Activated CD8-positive, alpha-beta memory T cell treated with anti-CD3 and anti-CD28 coated beads for 4 hours (primary cell): ENCODE measurements at regions not wholly inside any gene's neighbourhood (a gene's known extent, or its start where the extent isn't known, plus 50 kb on each side); places are given as distances from the start of the nearest gene placed in this dataset.

ENCODE experiments used
- DNase-seq, 2 donors: peaks; one replicate each; pipeline ENCODE4 v3.0.0-alpha.2; 2020; ENCODE audit warnings: low read depth in 2 of 2

DNA sequence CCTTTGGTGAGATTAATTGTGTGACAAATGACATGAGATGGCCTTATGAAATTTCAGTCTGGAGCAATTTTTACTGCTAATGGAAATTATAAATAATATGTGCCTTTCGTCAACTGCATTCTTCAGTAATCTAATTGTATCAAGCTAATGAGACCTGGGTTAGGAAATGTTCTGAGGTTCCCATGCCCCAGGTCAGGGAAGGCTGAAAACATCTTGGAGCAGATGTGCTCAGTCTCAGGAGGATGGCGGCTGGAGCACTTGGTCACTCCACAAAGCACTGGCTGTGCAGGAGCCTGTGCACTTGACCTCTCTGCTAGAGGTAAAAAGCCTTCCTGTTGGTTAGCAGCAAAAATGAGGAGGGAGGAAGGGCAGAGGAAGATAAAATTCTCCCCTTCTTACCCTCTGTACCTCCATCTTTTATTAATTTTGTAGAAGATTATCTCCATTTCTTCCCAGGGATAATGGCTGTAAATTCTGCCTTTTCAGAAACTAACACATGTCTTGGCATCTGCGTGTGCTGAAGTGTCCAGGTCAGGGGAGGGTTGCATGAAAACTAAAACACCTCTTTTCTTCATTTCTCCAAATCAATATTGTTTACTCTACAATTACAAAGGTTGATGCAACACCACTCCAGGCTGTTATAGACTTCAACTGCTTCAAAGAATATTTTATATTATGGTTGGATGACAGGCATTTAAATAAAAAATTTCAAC lies 1606.4 kb upstream of the ACVR2A start:
- no peak for DNase-seq

DNA sequence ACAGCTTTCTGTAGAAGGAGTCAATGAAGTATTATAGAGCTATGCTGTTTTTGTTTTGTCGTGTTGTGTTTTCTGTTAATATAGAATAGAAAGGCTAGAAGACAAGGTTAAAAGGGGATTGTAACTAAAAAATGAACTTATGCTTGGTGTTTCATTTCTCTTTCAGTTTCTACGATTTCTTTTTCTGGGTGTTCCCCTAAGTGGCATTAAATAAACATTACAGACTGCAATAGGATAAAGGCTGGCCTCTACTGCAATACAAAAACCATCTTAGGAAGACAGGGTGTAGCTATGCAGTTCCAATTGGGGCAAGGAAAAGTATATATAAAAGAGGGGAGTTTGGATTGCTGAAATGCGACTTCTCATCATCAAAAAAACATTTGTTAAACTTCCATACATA lies 1609.7 kb upstream of the ACVR2A start:
- no peak for DNase-seq

DNA sequence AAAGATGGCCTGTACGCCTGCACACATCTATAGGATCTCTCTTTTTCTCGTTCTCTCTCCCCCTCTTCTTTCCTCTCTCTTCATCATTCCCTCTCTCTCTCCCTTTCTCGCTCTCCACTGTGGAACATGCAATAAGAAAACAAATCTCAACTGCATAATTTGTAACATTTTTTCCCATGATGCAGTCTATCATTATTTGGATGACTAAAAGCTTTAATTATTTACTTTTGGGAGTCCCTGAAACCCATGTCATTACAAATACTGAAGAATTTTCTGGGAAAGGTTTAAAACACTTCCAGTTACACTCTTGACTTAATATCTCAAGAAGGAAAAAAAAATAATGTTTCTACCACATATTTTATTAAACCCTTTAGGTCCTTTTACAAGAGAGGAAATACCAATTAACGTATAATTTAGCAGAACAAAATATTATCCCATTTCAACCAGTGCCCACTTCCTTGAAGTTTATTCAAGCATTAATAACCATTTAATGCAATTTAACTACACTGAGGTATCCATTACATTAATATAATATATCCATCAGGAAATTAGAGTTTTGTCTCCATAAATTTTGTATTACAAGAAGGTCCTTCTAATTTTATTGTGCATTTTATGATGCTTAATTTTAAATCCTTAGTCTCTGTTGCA lies 1615.2 kb upstream of the ACVR2A start:
- DNase-seq, result no peak

DNA sequence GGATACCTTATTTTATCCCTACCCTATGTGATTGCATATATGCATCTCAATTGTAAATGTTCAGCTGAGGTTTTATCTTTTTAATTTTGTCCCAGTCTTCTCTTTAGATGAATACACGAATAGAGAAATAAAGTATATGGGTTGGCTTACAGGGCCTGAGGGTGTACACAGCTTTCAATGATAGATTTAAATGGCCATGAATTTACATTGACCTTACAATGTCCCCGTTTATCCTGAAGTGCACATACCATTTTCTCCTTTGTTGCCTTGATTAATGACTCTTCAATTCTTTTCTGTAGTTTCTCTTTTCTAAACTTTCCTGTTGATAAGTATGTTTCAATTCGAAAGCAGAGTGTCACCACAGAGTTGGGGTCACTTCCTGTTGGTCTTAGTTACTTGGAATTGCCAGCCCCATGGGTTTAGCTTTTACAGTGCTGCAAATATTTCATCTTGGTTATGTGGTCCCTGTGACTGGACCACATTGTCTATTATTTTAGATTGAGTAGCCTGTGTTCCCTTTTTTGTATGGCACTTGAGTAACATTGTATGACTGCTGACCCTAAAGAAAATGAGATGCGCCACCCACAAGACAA lies 1616.3 kb upstream of the ACVR2A start:
- DNase-seq, result no peak

DNA sequence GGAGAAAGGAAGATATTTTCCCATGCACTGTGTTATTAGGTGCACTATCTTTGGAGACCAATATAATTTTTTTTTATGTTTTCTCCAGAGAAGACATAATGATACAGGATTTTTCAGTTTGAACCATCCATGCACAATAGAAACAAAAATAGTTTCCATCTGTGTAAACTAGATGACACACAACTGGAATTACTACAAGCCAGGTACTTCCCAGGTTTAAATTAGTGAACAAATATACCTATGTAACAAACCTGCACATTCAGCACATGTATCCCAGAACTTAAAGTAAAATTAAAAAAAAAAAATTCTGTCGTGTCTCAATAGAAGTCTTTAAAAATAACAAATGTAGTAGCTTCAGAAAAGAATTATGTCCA lies 1616.8 kb upstream of the ACVR2A start:
- no peak for DNase-seq

DNA sequence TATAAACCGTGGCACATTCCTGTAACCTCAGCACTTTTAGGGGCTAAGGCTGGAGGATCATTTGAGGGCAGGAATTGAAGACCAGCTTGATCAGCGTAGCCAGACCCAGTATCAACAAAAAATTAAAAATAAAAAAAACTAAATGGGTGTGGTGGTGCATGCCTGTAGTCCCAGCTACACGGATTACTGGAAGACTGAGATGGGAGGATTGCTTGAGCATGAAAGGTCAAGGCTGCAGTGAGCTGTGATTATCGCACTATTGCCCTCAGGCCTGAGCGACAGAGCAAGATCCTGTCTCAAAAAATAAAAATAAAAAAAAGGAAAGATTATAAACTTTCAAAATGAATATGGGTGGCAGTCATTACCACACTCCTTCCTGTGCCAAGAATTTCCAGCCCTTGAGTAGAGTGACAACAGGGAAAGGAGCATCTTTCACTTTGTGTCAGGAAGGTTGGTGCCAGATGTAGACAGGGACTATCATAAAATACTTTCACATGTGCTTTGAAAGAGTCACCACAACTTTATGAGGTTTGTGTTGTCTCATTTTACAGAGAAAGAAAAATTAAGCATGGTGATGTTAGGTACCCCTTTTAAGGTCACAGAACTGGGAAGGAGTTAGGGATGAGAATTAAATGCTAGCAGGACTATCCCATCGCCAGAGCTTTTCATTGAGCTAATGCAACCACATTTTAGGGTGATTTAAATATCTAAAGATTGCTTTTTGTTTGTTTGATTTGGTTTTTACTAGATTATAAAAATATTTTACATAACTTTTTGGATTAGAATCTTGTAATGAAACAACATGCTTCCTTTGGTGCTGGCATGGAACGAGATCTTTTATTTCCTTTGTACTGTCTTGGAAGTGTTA lies 1617.4 kb upstream of the ACVR2A start:
- DNase-seq, result no peak

DNA sequence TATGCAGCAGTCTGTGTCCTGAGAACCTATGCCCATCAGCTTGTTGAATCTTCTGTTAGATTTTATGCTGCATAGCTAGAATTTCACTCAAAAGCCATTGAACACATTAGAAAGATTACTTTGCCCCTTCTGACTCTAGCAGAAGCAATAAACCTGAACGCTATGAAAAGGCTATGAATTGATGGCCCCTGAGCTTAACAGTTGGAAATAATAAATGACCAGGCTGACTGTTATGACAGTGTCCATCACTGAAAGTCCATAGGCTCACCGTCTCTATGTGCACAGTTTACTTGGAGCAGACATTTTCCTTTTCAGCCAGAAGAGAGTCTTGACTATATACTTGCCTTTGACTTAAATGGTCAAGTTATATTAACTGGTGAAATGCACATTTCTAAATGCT lies 1618.8 kb upstream of the ACVR2A start:
- no peak for DNase-seq

DNA sequence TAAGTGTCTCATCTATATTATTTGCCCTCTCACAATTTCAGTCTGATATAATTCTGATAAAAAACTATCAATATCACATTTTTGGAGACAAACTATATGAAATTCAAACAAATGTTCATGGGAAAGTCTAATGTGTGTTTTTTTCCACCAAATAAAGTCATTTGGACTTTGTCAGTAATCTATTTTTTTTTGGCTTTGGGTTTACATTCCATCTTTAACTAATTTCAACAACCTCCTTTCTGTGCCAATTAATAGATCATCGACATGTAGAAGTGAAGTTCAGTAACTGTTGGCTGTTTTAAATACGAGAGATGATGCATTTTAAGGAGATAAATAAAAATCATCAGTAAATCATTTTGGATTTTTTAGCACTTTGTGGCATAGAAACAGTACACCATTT lies 1623.0 kb upstream of the ACVR2A start:
- DNase-seq, result no peak

DNA sequence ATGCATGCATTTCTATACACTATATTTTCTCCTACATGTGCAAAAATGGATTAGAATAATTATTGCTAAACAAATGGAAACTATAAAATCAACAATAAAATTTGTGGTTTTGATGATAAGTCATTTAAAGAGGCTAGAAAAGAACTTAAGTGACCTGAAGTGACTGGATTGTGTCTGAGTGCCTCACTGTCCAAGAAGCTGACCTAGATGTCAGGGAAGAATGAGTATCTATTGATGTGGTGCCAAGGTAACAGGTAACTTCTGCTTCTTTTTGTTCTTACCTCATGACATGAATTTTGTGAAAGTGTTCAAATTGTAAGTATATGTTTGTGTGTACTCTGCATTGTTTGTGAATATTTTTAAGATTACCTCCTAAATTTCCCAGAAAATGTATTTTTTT lies 1623.9 kb upstream of the ACVR2A start:
- no peak for DNase-seq

DNA sequence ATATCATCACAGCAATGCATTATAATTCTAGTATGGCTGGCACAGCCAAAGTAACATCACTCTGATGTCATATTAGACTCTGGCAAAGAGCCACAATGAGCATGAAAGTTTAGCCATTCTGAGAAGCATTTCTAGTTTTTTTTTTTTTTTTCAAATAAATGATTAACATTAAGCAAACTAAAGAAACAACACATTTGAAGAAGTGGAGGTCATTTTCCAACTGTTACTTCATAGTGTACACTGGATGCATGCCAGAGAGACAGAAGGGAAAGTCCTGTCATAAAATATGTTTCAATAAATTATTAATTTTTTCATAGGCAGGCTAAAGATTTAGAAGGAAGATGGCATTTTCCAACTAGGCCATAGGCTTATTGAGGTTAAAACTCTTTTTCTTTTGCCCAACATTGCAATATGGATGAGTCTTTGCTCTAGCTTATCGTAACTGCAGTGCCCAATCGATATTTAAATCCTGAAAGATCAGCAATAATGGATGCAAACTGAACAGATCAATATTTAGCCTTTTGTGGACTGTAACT lies 1630.4 kb upstream of the ACVR2A start:
- DNase-seq, result no peak

DNA sequence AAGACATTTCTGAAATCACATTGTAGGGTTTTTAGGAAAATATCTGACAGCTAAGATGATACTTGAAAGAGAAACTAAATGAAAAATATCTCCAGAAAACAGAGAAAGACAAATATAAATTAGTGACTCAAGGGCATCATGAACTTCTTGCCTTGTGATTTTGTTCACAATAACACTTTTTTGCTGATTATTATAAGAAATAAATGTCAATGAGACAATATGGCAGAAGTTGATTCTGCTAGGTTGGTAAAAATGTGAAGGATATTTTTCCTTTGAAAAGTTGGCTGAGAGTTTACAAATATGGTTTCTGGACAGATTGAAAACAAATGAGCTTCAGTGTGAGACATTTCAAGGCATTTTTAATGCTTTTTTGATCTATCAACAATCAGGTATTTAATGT lies 1631.2 kb upstream of the ACVR2A start:
- no peak for DNase-seq

DNA sequence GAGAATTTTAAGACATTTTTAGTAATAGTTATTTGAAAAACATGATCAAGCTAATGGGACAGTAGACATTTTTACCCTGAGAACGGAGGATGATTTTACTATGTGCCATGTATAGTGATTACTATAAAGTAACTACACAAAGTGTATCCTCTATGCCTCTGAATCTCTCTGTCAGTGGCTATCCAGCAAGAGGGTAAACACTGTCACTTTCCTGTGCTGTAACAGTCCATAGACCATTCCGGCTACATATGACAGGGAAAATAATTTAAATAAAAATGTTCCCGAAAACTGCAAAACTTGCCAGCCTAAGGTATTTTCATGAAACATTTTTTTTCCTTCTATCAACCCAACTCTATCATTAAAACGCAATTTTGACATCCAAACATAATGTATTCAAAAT lies 1632.2 kb upstream of the ACVR2A start:
- DNase-seq, result no peak

DNA sequence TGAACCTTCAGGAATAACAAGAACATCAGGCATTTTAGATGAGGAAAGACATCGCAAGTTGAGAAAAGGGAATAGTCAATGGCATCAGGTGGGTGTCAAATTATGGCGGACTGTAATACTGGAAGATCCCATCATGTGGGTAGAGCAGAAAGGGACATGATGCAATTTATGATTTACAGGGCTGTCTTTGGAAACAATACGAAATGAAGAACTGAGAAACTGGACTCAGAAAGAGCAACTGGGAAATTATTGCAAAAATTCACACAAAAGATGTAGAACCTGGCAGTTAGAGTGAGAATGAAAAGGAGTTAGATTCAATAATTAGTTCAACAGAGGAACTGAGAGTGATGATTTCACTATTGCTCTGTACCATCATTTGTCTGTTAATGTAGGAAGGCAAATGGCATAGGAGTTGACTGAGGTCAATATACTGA lies 1635.0 kb upstream of the ACVR2A start:
- no peak for DNase-seq

DNA sequence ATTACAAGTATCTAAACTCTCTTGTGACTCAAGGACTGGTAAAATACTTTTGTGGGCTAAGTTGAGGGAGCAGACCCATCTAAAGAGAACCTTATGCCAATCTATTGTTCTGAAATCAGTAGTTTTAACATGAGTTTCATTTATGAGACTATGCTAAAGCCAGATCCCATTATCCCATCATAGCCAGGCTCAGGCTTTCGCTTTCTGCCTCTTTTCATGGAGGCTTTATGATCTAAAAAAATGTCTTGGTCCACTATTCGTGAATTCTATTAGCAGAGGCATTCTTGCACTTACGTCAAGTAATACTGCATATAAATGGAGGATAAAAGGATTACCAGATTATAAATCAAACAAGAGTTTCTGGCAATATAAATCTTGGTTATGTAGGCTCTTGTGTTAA lies 1636.9 kb upstream of the ACVR2A start:
- DNase-seq, result no peak

DNA sequence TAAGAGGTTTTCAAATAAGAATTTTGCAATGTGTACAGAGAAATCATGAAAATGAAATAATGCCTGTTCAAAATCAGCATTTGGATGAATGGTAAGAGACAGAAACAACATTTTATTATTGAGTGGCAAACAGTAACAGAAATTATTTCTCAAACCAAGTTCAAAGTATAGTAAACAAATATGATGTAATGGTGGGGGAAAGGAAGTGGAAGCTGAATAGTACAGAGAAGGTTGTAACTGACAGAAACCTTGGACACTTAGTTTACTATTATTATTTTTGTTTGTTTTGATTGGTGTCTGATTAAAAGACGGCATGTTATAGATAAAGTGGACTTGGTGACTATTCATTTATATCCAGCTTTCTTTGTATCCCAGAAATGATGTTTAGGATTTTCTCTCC lies 1637.4 kb upstream of the ACVR2A start:
- no peak for DNase-seq

DNA sequence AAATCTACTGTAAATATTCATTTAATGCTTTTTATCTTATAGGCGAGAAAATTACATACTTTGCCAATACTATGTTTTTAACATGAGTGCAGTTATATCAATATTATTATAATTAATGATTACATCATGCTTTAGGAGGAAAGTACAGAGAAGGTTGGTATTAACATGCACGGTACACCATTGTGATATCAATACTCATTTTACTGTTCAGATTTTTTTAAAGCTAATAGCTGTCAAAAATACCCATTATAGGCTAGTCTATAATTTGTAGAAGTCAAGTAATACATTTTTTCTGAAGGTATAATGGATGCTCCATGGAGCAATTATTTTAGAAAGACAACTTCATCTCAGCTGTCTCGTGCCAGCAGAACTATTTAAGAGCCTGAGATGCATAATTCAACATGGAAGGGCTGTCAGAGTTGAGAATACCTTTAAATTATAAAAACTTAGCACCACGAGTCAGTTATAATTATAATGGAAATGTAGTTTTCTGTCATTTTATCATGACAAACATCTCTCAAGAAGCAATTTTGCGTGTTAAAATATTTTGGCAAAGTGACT lies 1641.7 kb upstream of the ACVR2A start:
- no peak for DNase-seq

DNA sequence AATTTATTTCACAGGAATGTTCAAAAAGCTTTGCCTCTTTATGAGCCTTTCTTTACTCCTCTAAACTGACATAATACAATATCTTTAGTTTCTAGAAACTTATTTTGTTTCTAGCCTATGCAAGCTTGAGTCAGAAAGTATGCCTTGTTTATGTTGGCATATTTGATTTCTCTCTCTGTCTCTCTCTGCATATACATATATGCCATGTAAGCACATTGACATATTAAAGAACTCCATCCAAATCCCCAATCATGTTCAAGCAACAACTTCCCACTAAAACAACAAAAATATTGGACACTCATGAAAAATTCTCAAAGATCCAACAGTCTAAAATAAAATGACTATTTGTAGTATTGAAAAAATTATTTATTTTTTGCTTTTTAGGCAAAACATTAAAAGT lies 1651.2 kb upstream of the ACVR2A start:
- no peak for DNase-seq

DNA sequence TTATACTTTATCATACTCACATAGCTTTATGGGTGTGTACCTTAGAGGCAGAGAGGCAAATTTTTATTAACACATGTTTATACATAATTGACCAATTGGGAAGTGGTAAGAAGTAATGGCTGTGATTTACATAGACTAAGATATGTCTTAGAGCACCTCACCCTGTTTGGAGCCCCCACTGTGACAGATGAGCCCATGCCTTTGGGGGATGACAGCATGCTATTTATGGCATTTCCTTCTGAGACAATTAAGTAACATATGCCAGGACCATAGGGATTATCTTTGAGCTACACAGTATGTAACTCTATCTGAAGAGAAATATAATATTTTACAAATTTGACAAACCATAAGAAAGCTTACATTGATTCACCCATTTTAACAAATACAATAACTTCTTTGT lies 1655.3 kb upstream of the ACVR2A start:
- DNase-seq, result no peak

DNA sequence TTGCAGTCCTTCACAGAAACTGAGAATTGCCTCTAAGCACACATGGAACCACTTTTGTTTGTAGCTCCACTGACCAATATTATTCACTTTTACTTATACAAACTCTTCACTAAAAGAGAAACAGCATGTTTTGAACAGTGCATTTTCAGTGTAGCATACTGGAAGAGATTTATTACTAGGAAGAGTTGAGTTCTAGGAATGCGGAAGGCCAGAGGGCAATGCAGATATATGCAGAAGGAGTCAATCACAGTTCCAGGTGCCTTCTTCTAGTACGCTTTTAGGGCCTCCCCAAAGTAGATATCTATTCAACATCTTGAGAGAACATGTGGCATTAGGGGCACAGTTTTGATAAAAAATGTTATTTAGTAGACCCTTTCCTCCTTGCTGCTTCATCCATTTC lies 1654.0 kb upstream of the ZEB2 start:
- DNase-seq, result no peak

DNA sequence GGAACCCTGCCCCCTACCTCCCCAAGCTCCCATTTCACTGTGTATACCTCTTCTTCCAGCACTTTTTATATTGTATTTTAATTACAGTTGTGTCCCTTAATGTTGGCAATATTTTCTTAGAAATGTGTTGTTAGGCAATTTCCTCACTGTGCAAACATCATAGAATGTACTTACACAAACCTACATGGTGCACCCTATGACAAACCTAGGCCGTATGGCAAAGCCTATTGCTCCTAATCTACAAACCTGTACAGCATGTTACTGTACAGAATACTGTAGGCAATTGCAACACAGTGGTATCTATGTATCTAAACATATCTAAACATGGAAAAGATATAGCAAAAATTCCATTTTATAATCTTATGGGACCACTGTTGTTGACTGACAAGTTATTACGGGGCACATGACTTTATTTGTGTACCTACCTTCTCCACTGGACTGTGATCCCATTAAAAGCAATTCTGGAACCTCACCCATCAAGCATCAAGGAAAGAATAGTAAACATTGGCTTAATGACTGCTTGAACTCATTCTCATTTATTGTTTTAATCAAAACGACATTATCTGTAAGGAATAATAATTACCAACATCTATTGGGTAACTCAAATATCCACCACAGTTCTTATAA lies 1641.5 kb upstream of the ZEB2 start:
- no peak for DNase-seq

DNA sequence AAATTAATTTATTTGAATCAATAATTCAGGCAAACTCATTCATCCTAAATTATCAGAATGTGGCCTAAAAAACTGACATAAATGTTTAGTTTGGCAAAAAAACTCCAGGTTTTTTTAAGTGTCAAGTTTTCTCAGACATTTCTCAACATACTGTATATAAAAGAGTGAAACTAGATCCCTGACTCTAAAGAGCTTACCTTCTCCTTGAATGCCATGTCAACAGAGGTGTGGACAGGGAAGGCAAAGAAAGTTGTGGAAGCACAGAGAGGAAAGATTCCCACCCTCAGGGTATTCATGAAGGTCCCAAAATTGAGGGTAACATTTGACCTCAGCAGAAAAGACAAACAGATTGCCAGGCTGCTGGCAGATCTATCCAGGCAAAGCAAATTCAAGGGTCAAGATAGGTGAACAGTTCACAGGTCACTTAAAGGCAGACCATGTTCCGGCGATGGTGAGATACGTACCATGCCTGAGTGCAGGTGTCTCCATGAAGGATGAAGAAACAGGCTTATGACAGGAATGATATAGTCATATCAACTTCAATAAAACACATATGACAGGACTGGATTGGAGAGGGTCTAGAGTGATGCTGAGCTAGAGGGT lies 1638.3 kb upstream of the ZEB2 start:
- DNase-seq, result no peak
